GM23338 (cell line): ENCODE measurements at regions not wholly inside any gene's neighbourhood (a gene's known extent, or its start where the extent isn't known, plus 50 kb on each side); places are given as distances from the start of the nearest gene placed in this dataset.

Source experiments
- CREB1 ChIP-seq: fragments of 250-450 bp; sonication (Bioruptor Pico); IDR thresholded peaks from 2 replicates; pipeline ENCODE4 v1.5.0; 2020; ENCODE audit warnings: low read depth, mild to moderate bottlenecking, moderate library complexity
- CTCF ChIP-seq, 2 experiments: fragments of 200-600 bp in 1 of 2; sonication (generic) in 1 of 2; conservative IDR thresholded peaks; 2 replicates each; pipeline versions ENCODE4 v1.5.1 to v1.6.1; 2016 to 2017; ENCODE audit warnings: antibody characterized with exemption in 2 of 2, low read depth in 2 of 2, mild to moderate bottlenecking in 2 of 2, moderate library complexity in 1 of 2
- EZH2 ChIP-seq: fragments of 200-600 bp; sonication (generic); IDR thresholded peaks from one replicate; pipeline ENCODE4 v1.8.0; 2017; ENCODE audit warnings: antibody characterized with exemption, mild to moderate bottlenecking, low read depth; ENCODE audit not compliant: unreplicated experiment
- EZH2phosphoT487 ChIP-seq: fragments of 200-600 bp; sonication (generic); IDR thresholded peaks from one replicate; pipeline ENCODE4 v1.8.1; 2018; ENCODE audit warnings: antibody characterized with exemption; ENCODE audit not compliant: unreplicated experiment
- JUNB ChIP-seq: IDR thresholded peaks from one replicate; pipeline ENCODE4 v1.6.1; 2016; ENCODE audit warnings: antibody characterized with exemption; ENCODE audit not compliant: unreplicated experiment
- NANOG ChIP-seq: IDR thresholded peaks from 2 replicates; pipeline ENCODE4 v1.6.1; 2016; ENCODE audit warnings: antibody characterized with exemption, borderline replicate concordance
- POLR2AphosphoS5 ChIP-seq: IDR thresholded peaks from 2 replicates; pipeline ENCODE4 v1.6.1; 2016; ENCODE audit warnings: antibody characterized with exemption, low read depth
- ZNF331 ChIP-seq: fragments of 250-450 bp; sonication (Bioruptor Pico); IDR thresholded peaks from 2 replicates; pipeline ENCODE4 v1.5.0; 2020; ENCODE audit warnings: low read depth, mild to moderate bottlenecking, moderate library complexity
- TF ChIP-seq, protein P1 (sequence below): IDR thresholded peaks from one replicate; pipeline ENCODE4 v1.6.1; 2018; ENCODE audit warnings: antibody characterized with exemption; ENCODE audit not compliant: unreplicated experiment
- TF ChIP-seq, protein P2 (sequence below): IDR thresholded peaks from 2 replicates; pipeline ENCODE4 v1.6.1; 2016; ENCODE audit warnings: antibody characterized with exemption

- no peak for TF ChIP-seq CTCF (conservative IDR thresholded peaks at IDR 0.05; ENCODE audit: low read depth in 2 of 2)
- TF ChIP-seq POLR2AphosphoS5, result no peak
- TF ChIP-seq EZH2phosphoT487, result no peak
- TF ChIP-seq ZNF331 (CRISPR knock-in tag), result no peak
- TF ChIP-seq, protein P1, sequence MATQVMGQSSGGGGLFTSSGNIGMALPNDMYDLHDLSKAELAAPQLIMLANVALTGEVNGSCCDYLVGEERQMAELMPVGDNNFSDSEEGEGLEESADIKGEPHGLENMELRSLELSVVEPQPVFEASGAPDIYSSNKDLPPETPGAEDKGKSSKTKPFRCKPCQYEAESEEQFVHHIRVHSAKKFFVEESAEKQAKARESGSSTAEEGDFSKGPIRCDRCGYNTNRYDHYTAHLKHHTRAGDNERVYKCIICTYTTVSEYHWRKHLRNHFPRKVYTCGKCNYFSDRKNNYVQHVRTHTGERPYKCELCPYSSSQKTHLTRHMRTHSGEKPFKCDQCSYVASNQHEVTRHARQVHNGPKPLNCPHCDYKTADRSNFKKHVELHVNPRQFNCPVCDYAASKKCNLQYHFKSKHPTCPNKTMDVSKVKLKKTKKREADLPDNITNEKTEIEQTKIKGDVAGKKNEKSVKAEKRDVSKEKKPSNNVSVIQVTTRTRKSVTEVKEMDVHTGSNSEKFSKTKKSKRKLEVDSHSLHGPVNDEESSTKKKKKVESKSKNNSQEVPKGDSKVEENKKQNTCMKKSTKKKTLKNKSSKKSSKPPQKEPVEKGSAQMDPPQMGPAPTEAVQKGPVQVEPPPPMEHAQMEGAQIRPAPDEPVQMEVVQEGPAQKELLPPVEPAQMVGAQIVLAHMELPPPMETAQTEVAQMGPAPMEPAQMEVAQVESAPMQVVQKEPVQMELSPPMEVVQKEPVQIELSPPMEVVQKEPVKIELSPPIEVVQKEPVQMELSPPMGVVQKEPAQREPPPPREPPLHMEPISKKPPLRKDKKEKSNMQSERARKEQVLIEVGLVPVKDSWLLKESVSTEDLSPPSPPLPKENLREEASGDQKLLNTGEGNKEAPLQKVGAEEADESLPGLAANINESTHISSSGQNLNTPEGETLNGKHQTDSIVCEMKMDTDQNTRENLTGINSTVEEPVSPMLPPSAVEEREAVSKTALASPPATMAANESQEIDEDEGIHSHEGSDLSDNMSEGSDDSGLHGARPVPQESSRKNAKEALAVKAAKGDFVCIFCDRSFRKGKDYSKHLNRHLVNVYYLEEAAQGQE, result no peak
- TF ChIP-seq, protein P2, sequence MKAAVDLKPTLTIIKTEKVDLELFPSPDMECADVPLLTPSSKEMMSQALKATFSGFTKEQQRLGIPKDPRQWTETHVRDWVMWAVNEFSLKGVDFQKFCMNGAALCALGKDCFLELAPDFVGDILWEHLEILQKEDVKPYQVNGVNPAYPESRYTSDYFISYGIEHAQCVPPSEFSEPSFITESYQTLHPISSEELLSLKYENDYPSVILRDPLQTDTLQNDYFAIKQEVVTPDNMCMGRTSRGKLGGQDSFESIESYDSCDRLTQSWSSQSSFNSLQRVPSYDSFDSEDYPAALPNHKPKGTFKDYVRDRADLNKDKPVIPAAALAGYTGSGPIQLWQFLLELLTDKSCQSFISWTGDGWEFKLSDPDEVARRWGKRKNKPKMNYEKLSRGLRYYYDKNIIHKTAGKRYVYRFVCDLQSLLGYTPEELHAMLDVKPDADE, result no peak
- no peak for TF ChIP-seq EZH2
- TF ChIP-seq NANOG, result no peak
- TF ChIP-seq CREB1 (CRISPR knock-in tag), result no peak
- no peak for TF ChIP-seq JUNB
Measured at GRCh38 chr19:31817971-31818797, 468.9 kb upstream of the TSHZ3 start.
